ENCODE measurements at regions not wholly inside any gene's neighbourhood (a gene's known extent, or its start where the extent isn't known, plus 50 kb on each side); places are given as distances from the start of the nearest gene placed in this dataset.

GRCh38 chr12:39138268-39138667, 232.9 kb upstream of the CPNE8 start:
- H3K27ac Mint-ChIP-seq = no peak overlapping the region
- no peaks in the 10 kb centered on the region for H3K4me1 Mint-ChIP-seq (ENCODE audit: low read depth)
- no peak for ATAC-seq
- intact Hi-C loops (cut with micrococcal nuclease) = no loop called here
- no peak overlapping the region for H3K4me3 Mint-ChIP-seq
- H3K27me3 Mint-ChIP-seq = peaks cover 1% of the 10 kb centered on the region
- DNase-seq = no peak
- POLR2A ChIA-PET = no interaction called here
- TF ChIP-seq CTCF (IDR thresholded peaks at IDR 0.05) = no peak
- H3K36me3 Mint-ChIP-seq (ENCODE audit: low read depth) = no peaks in the 10 kb centered on the region
- CTCF ChIA-PET = no interaction called here
- no peaks in the 10 kb centered on the region for H3K9me3 Mint-ChIP-seq

DNA sequence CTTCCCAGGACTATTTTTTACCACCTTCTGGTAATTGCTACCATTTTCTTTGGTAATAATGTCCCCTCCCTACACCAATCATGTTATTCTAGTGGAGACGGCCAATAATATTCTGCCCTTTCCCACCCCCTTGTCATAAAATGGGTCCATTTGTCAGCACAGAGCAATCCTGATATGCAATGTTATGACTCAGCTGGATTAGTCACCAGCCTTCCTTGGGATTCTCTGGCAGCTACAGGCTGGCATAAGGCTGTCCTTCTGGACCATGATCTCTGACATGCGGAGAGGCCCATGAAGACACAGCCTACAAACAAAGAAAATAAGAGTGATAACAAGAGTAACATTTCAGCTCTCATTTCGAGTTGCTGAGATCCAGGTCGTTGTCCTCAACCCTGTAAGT, 222.0 kb upstream of the CPNE8 start:
- no peak for DNase-seq

GRCh38 chr12:39125566-39125965, 220.2 kb upstream of the CPNE8 start:
- CTCF ChIA-PET = no interaction called here
- DNase-seq (no peak), ATAC-seq (no peak)
- Mint-ChIP-seq H3K9me3 (peaks cover 2% of the 10 kb centered on the region), H3K27me3 (no peaks in the 10 kb centered on the region), H3K4me1 (ENCODE audit: low read depth) (no peaks in the 10 kb centered on the region), H3K27ac (no peak overlapping the region), H3K36me3 (ENCODE audit: low read depth) (no peaks in the 10 kb centered on the region), H3K4me3 (no peak overlapping the region)
- TF ChIP-seq CTCF (IDR thresholded peaks at IDR 0.05) = no peak
- POLR2A ChIA-PET = no interaction called here
- intact Hi-C loops (cut with micrococcal nuclease) = no loop called here

More for the DNA sequence above, 222.0 kb upstream of the CPNE8 start:
- Mint-ChIP-seq H3K4me1 (ENCODE audit: low read depth) (no peaks in the 10 kb centered on the region), H3K36me3 (ENCODE audit: low read depth) (no peaks in the 10 kb centered on the region), H3K9me3 (peaks cover 2% of the 10 kb centered on the region), H3K27me3 (no peaks in the 10 kb centered on the region), H3K27ac (no peak overlapping the region), H3K4me3 (no peak overlapping the region)
- intact Hi-C loops (cut with micrococcal nuclease) = no loop called here
- POLR2A ChIA-PET = no interaction called here
- TF ChIP-seq CTCF (IDR thresholded peaks at IDR 0.05) = no peak
- CTCF ChIA-PET = no interaction called here
- no peak for ATAC-seq

- H3K27ac Mint-ChIP-seq = no peak overlapping the region
- peaks cover 2% of the 10 kb centered on the region for H3K9me3 Mint-ChIP-seq
- no peak overlapping the region for H3K4me3 Mint-ChIP-seq
- no peaks in the 10 kb centered on the region for H3K36me3 Mint-ChIP-seq (ENCODE audit: low read depth)
- no peaks in the 10 kb centered on the region for H3K27me3 Mint-ChIP-seq
- no peak for TF ChIP-seq CTCF (IDR thresholded peaks at IDR 0.05)
- CTCF ChIA-PET = no interaction called here
- no peak for ATAC-seq
- H3K4me1 Mint-ChIP-seq (ENCODE audit: low read depth) = no peaks in the 10 kb centered on the region
- POLR2A ChIA-PET = no interaction called here
- DNase-seq = no peak
- intact Hi-C loops (cut with micrococcal nuclease) = no loop called here
These were observed 219.4 kb upstream of the CPNE8 start for GRCh38 chr12:39124768-39125167.

DNA sequence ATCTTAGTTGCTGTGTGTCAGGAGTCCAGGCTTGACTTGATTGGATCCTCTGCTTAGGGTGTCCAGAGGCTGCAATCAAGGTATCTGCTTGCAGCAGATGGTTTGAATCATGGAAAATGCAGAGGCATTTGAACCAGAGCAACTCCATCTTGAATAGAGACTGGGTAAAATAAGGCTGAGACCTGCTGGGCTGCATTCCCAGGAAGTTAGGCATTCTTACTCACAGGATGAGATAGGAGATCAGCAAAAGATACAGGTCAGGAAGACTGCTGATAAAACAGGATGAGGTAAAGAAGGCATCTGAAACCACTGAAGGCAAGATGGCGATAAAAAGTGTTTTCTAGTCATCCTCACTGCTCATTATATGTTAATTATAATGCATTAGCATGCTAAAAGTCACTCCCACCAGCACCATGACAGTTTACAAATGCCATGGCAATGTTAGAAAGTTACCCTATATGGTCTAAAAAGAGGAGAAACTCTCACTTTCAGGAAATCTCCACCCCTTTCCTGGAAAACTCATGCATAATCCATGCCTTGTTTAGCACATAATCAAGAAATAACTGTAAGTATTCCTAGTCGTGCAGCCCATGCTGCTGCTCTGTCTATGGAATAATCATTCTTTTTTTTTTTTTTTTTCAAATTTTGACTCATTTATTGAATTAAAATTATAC, 218.3 kb upstream of the CPNE8 start:
- ATAC-seq (no peak), DNase-seq (no peak)
- ChIA-PET POLR2A (no interaction called here), CTCF (no interaction called here)
- no peak for TF ChIP-seq CTCF (IDR thresholded peaks at IDR 0.05)
- Mint-ChIP-seq H3K27me3 (no peaks in the 10 kb centered on the region), H3K9me3 (peaks cover 2% of the 10 kb centered on the region), H3K4me1 (ENCODE audit: low read depth) (no peaks in the 10 kb centered on the region), H3K4me3 (no peak overlapping the region), H3K36me3 (ENCODE audit: low read depth) (no peaks in the 10 kb centered on the region), H3K27ac (no peak overlapping the region)
- intact Hi-C loops (cut with micrococcal nuclease) = no loop called here
